BLaER1 (cell line): ENCODE measurements at regions not wholly inside any gene's neighbourhood (a gene's known extent, or its start where the extent isn't known, plus 50 kb on each side); places are given as distances from the start of the nearest gene placed in this dataset.

Source experiments
- H3K27ac ChIP-seq: shearing (Covaris generic); formaldehyde crosslinking; 2 replicates; pipeline ENCODE4 v1.8.1; 2022
- H3K27me3 ChIP-seq: shearing (Covaris generic); formaldehyde crosslinking; 2 replicates; pipeline ENCODE4 v1.8.1; 2022
- H3K36me3 ChIP-seq: shearing (Covaris generic); formaldehyde crosslinking; 2 replicates; pipeline ENCODE4 v1.8.1; 2022
- H3K4me1 ChIP-seq: shearing (Covaris generic); formaldehyde crosslinking; 2 replicates; pipeline ENCODE4 v1.8.1; 2022
- H3K4me2 ChIP-seq: shearing (Covaris generic); formaldehyde crosslinking; 2 replicates; pipeline ENCODE4 v1.8.1; 2022
- H3K4me3 ChIP-seq: shearing (Covaris generic); formaldehyde crosslinking; 2 replicates; pipeline ENCODE4 v1.8.1; 2022
- H3K9ac ChIP-seq: shearing (Covaris generic); formaldehyde crosslinking; 2 replicates; pipeline ENCODE4 v1.8.1; 2022
- H3K9me3 ChIP-seq: shearing (Covaris generic); formaldehyde crosslinking; 2 replicates; pipeline ENCODE4 v1.8.1; 2022
- H4K20me1 ChIP-seq: shearing (Covaris generic); formaldehyde crosslinking; 2 replicates; pipeline ENCODE4 v1.8.1; 2022
- Cebpa-rat ChIP-seq: shearing (Covaris generic); IDR thresholded peaks from 2 replicates; pipeline ENCODE4 v1.8.1; 2022

- no peak overlapping the region for H3K4me3 ChIP-seq
- no peaks in the 10 kb centered on the region for H3K36me3 ChIP-seq
- H3K9me3 ChIP-seq = peaks cover 19% of the 10 kb centered on the region
- no peaks in the 10 kb centered on the region for H3K27me3 ChIP-seq
- no peak overlapping the region for H3K9ac ChIP-seq
- no peak overlapping the region for H3K27ac ChIP-seq
- no peaks in the 10 kb centered on the region for H4K20me1 ChIP-seq
- TF ChIP-seq Cebpa-rat = no peak
- H3K4me2 ChIP-seq = no peak overlapping the region
- H3K4me1 ChIP-seq = no peaks in the 10 kb centered on the region
These were observed 327.2 kb upstream of the ZFP64 start for GRCh38 chr20:52518735-52519134.

DNA sequence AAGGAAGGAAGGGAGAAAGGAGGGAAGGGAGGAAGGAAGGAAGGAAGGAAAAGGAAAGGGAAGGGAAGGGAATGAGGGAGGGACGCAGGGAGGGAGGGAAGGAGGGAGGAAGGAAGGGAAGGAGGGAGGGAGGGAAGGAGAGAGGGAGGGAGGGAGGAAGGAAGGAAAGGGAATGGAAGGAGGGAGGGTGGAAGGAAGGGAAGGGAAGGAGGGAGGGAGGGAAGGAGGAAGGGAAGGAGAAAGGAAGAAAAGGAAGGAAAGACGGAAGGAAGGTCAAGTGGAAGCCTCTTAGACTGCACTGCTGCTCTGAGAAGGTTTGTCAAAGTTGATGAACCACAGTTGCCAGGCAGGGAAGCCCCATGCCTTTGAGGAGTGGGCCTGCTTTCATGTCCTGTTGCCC lies 324.3 kb upstream of the ZFP64 start:
- Histone ChIP-seq H3K9ac (no peak overlapping the region), H3K36me3 (no peaks in the 10 kb centered on the region), H3K27ac (no peak overlapping the region), H3K4me1 (no peaks in the 10 kb centered on the region), H4K20me1 (no peaks in the 10 kb centered on the region), H3K27me3 (no peaks in the 10 kb centered on the region), H3K4me2 (no peak overlapping the region), H3K9me3 (peaks cover 11% of the 10 kb centered on the region), H3K4me3 (no peak overlapping the region)
- TF ChIP-seq Cebpa-rat = no peak

DNA sequence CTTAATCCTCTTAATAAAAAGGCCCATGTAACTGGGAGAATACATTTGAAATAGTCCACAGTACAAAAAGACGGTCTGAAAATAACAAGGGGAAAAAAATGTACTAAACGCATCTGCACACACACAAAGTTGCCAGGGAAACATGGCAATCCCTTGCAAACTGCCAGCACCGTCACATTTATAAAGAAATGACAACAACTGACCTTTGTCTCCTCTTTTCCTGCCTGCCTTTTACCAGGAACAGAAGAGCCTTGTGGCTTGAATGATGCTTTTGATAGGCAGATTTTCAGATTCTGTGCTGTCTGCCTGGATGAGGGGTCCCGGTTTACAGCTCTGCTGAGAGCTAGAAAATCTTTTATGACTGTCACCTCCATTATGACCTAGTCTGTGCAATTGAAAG lies 308.6 kb upstream of the ZFP64 start:
- no peak overlapping the region for H3K27ac ChIP-seq
- H3K27me3 ChIP-seq = no peaks in the 10 kb centered on the region
- no peaks in the 10 kb centered on the region for H3K36me3 ChIP-seq
- no peak for TF ChIP-seq Cebpa-rat
- no peak overlapping the region for H3K4me3 ChIP-seq
- H3K4me2 ChIP-seq = no peak overlapping the region
- H3K9me3 ChIP-seq = peaks cover 6% of the 10 kb centered on the region; the same call in 1 of the 2 replicates
- no peaks in the 10 kb centered on the region for H4K20me1 ChIP-seq
- no peaks in the 10 kb centered on the region for H3K4me1 ChIP-seq
- H3K9ac ChIP-seq = no peak overlapping the region

DNA sequence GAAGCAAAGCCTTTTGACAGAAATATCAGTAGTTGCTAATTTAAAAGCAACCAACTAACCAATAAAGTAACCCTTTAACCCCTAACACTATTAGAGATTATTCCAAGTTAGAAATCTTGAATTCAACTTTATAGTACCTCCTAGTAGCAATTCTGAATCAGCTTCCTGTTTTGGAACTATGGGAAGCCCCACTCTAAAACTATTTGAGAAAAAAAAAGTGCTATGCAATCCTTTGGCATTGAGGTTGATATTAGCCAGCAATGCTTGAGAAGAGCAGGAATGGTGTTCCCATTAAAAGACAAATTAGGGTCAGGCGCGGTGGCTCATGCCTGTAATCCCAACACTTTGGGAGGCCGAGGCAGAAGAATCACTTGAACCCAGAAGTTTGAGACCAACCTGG lies 306.2 kb upstream of the ZFP64 start:
- Histone ChIP-seq H3K27ac (no peak overlapping the region), H3K4me3 (no peak overlapping the region), H3K4me1 (no peaks in the 10 kb centered on the region), H3K4me2 (no peak overlapping the region), H3K36me3 (no peaks in the 10 kb centered on the region), H3K9ac (no peak overlapping the region), H3K27me3 (no peaks in the 10 kb centered on the region), H4K20me1 (no peaks in the 10 kb centered on the region), H3K9me3 (no peaks in the 10 kb centered on the region)
- no peak for TF ChIP-seq Cebpa-rat

GRCh38 chr20:52496191-52496590 lies 304.6 kb upstream of the ZFP64 start:
- H3K9ac ChIP-seq = no peak overlapping the region
- H3K27me3 ChIP-seq = no peaks in the 10 kb centered on the region
- no peak overlapping the region for H3K4me3 ChIP-seq
- no peaks in the 10 kb centered on the region for H3K36me3 ChIP-seq
- no peaks in the 10 kb centered on the region for H4K20me1 ChIP-seq
- H3K4me1 ChIP-seq = no peaks in the 10 kb centered on the region
- H3K27ac ChIP-seq = no peak overlapping the region
- H3K9me3 ChIP-seq = no peaks in the 10 kb centered on the region
- H3K4me2 ChIP-seq = no peak overlapping the region
- TF ChIP-seq Cebpa-rat = no peak

GRCh38 chr20:52494244-52494643 lies 302.7 kb upstream of the ZFP64 start:
- Histone ChIP-seq H3K27me3 (no peaks in the 10 kb centered on the region), H3K4me2 (no peak overlapping the region), H3K4me1 (no peaks in the 10 kb centered on the region), H3K36me3 (no peaks in the 10 kb centered on the region), H3K27ac (no peak overlapping the region), H3K9me3 (no peaks in the 10 kb centered on the region), H4K20me1 (no peaks in the 10 kb centered on the region), H3K4me3 (no peak overlapping the region), H3K9ac (no peak overlapping the region)
- no peak for TF ChIP-seq Cebpa-rat

- no peak for TF ChIP-seq Cebpa-rat
- Histone ChIP-seq H3K4me2 (no peak overlapping the region), H3K9me3 (no peaks in the 10 kb centered on the region), H4K20me1 (no peaks in the 10 kb centered on the region), H3K9ac (no peak overlapping the region), H3K4me3 (no peak overlapping the region), H3K27me3 (no peaks in the 10 kb centered on the region), H3K4me1 (no peaks in the 10 kb centered on the region), H3K27ac (no peak overlapping the region), H3K36me3 (no peaks in the 10 kb centered on the region)
These were observed 301.7 kb upstream of the ZFP64 start for GRCh38 chr20:52493171-52493721.

DNA sequence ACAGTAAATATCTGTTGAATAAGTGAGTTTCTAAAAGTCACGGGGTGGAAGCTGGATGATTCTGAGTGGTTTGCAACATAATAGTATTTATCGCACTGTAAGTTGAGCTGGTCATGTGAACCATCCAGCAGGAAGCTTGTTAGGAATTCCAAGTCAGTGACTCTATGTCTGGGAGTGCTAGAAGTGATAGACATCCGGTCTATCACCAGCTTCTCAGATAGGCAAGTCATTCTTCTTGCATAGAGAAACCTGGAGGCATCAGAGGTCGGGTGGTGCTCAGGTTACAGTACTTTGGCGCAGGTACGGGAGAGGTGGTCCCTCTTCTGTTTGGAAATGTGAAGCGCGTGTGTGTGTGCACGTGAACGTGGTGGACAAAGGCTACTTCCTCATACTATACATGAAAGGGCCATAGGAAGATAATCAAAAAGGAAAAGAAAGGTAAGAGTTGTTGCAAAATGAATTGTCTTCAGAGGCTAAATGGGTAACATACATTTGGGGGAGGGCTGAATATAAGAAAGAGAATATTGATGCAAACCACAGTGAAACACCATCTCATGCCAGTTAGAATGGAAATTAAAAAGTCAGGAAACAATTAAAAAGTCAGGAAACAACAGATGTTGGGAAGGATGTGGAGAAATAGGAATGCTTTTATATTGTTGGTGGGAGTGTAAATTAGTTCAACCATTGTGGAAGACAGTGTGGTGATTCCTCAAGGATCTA lies 299.3 kb upstream of the ZFP64 start:
- Histone ChIP-seq H3K27me3 (no peaks in the 10 kb centered on the region), H3K4me3 (no peak overlapping the region), H3K4me2 (no peak overlapping the region), H4K20me1 (no peaks in the 10 kb centered on the region), H3K4me1 (no peaks in the 10 kb centered on the region), H3K9me3 (no peaks in the 10 kb centered on the region), H3K36me3 (no peaks in the 10 kb centered on the region), H3K9ac (no peak overlapping the region), H3K27ac (no peak overlapping the region)
- no peak for TF ChIP-seq Cebpa-rat

DNA sequence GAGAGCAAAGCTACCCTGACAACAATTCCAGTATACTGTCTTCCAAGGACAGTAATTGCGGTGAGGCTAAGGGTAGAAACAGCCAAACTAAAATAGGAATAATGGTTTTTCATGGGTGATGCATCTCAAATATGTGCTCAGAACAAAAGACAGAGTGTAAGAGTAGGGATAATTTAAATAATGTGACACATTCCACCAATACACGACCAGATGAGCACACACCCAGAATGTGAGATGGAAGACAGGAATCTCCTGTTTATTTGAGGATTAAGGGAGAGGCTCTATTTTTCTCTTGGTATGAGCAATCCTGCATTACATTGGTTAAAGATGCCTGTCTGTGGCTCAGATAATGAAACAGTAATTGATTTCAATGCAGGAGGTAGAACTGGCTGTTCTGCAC lies 292.9 kb upstream of the ZFP64 start:
- H3K27ac ChIP-seq = no peak overlapping the region
- no peaks in the 10 kb centered on the region for H4K20me1 ChIP-seq
- H3K36me3 ChIP-seq = no peaks in the 10 kb centered on the region
- H3K9ac ChIP-seq = no peak overlapping the region
- no peak overlapping the region for H3K4me2 ChIP-seq
- H3K27me3 ChIP-seq = no peaks in the 10 kb centered on the region
- no peak overlapping the region for H3K4me3 ChIP-seq
- no peak for TF ChIP-seq Cebpa-rat
- no peaks in the 10 kb centered on the region for H3K9me3 ChIP-seq
- peaks cover 4% of the 10 kb centered on the region; the same call in 1 of the 2 replicates for H3K4me1 ChIP-seq

DNA sequence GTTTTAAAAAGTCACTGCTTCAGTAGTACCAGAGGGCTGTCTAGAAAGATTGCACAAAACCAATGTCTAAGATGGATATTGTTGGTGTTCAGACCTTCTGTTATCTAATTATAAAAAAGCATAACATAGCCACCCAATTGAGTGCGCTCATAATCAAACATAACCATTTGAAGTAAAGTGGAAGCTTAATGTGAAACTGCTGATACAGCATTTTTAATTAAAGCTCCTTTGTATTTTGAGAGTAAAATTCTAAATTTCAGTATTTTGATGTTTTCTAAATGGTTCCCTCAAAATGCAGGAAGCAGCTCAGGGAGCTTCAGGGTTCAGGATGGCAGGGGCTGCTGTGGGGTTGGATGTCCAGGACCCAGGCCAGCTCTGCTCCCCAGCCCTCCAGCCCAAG lies 291.8 kb upstream of the ZFP64 start:
- Histone ChIP-seq H3K27ac (no peak overlapping the region), H3K27me3 (no peaks in the 10 kb centered on the region), H3K4me3 (no peak overlapping the region), H3K9me3 (no peaks in the 10 kb centered on the region), H3K36me3 (no peaks in the 10 kb centered on the region), H4K20me1 (no peaks in the 10 kb centered on the region), H3K4me1 (peaks cover 4% of the 10 kb centered on the region; the same call in 1 of the 2 replicates), H3K4me2 (no peak overlapping the region), H3K9ac (no peak overlapping the region)
- no peak for TF ChIP-seq Cebpa-rat
